ENCODE measurements at regions not wholly inside any gene's neighbourhood (a gene's known extent, or its start where the extent isn't known, plus 50 kb on each side); places are given as distances from the start of the nearest gene placed in this dataset.
A peak's percentile ranks its signal among the peaks of the same experiment; 100 is the strongest.

DNA sequence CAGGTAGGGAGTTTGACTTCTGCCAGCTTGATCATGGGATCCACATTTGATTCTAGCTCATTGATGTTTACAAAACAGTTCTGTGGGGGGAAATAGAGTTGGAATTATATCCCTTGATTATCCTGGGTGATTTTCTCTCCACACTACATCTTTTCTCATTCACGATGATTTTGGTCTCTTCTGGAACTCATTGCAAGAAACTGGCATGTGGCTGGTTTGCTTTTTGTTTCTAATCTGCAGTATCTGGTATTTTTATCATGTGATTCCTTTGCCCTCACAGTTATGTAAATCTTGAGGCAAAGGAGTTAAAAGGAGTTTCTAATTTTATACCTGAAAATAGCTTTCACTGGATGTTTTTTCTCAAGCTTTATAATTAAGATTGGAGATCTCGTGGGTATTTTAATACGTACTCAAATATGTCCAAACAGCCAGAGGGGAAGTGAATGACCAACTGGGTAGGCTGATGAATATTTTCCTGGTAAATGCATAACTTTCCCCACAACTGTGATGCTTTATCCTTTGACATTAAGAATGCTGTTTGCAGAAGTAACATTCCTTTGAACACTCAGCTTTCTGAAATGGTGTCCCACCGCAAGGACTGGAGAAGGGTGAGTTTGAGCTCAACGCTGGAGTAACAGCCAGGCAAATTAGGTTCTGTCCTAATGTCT is 502.9 kb upstream of the ZEB2 start:
- no peak for DNase-seq (ENCODE audit: extremely low read depth, low read depth, low spot score)

DNA sequence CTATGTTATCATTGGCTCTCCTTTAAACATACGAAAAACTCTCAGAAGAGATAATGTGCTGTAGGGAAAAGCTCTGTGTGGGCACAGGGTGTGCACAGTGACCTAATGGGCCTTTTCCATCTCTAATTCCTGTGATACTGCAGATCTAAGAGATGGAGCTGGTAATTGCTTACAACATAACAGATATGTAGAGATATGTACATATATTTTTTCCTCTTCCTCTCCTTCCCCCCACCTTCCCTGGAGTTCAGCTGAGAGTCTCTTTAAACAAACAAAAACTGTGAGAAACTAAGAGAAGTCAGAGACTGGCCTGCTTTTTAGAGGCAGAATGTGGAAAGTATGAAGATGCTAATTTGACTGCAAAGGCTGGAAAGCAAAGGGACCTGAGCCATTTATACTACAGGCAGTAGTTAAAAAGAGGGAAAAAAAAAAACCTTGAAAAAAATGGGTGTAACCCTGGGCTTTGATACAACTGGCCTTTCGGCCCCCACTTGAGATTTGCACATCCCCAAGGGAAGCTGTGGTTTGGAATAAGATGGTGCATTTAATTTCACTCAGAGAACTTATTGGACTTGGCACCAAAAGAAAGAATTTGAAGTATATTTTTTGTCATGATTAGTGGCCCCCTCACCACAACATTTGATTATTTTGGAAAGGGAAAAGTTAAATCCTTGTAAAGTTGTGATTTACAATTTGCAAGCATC is 502.2 kb upstream of the ZEB2 start:
- DNase-seq (ENCODE audit: extremely low read depth, low read depth, low spot score): no peak

DNA sequence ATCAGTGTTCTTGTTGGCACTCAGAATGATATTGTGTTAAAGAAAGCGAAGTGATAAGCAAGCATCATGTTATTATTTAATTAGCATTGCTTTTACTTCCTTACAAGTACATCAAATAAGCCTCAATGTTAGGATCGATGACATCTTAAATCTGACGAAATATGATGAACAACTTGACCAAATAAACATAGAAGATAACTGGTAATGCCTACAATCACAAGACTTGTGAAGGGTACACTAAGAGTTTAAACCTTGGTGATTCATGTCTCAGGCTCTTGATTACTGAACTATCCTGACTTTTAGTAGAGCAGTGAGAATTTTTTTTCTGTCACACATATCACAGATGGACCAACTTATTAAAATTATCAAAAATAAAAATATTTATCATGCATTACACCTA is 500.8 kb upstream of the ZEB2 start:
- DNase-seq (ENCODE audit: extremely low read depth, low read depth, low spot score): no peak

DNA sequence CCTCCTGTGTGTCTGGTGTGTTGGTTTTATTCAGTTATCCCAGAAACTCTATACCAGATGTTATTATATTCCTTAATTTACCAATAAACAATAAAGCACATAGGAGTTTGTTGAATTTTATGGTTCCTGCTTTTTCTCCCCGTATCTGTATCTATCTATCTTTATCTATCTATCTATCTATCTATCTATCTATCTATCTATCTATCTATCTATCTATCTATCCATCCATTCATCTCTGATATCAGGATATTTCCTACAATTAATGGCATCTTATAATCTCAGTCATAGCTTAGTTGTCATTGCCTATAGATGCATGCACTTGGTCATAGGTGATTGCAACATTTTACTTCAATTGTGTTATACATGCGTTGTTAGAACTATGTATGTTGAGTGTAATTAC is 500.2 kb upstream of the ZEB2 start:
- DNase-seq (ENCODE audit: extremely low read depth, low read depth, low spot score): no peak

DNA sequence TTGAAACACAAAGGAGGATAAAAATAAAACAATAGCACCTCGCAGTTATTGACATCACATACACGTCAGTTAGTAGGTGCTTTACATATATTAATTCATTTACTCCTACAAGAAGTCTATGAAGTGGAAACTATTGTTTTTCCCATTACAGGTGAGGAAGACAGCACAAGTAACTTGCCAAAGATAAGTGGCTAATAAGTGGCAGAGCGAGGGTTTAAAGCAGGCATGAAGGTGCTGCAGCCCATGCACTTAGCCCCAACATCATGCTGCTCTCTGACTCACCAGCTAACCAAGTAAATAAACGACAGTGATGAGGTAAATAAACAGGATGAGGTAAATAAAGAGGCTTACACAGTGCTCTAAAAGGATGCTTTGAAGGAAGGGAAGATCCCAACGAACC is 498.6 kb upstream of the ZEB2 start:
- no peak for DNase-seq (ENCODE audit: extremely low read depth, low read depth, low spot score)

DNA sequence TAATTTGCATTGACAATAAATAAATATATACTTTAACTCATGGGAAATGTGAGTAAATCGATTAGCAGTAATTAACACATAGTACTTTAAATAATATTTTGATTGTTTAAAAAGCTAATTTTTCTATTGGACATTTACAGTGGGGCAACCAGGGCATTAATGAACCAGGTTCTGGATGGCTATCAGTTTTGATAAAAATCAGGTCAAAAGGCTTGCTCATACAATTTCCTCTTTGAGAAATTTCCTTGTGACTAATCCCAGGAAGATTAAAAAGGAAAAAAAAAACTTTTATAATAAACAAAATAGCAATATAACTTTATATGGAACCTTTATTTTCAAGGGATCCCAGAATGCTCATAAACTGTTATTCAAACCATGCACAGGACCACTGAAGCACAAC is 497.2 kb upstream of the ZEB2 start:
- no peak for DNase-seq (ENCODE audit: extremely low read depth, low read depth, low spot score)

DNA sequence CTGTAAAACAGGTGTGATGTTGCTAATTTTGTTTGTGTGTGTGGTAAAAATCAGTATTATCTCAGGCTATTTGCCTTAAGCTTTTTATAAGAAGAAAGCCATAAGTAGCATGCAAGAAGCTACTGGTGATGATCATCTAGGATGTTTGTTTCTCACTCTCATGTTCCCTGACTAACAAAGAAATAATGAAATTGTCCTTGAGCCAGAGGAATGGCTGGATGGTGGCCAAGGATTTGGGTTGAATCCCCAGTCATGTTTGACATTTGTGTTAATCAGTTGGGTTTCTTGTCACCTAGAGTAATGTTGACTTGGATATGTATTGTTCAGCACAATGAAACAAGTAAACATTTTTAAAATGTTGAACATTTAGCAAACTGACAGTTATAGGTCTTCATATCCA is 496.8 kb upstream of the ZEB2 start:
- no peak for DNase-seq (ENCODE audit: extremely low read depth, low read depth, low spot score)

DNA sequence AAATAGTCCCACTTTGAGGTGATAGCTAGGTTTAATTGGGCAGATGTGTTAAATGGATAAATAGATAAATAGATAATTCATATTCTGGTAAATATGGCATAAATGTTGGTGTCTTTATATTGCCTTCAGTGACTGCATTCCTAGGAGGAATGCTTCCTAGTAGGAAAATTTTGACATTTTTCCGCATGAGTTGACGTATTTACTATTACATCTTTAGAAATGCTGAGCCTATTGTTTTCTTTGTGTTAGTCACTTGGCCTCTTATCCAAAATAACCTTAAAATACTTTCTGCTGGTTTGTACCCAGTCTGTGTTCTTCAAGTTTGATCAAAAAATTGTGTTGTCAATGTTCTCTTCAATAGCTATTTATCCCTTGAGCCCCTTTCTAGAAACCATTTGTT is 495.6 kb upstream of the ZEB2 start:
- DNase-seq (ENCODE audit: extremely low read depth, low read depth, low spot score): no peak

DNA sequence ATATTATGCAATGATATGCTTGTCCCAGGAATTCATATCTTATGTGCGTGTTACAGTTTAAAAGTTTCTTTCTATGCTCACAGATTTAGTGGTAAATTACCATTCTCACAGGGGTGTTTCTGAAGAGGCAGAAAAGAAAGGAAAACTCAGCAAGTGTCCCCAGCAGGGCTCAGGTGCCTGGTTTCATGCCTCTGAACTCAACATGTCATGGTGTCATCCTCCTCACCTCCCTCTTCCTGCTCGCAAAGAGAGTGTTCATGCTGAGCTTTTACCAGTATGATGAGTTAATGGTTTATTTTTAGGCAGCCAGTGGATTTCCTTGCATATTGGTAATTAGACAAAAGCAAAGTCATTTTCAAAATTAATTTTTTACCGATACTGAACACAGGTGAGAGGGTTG is 492.9 kb upstream of the ZEB2 start:
- DNase-seq (ENCODE audit: extremely low read depth, low read depth, low spot score): no peak

DNA sequence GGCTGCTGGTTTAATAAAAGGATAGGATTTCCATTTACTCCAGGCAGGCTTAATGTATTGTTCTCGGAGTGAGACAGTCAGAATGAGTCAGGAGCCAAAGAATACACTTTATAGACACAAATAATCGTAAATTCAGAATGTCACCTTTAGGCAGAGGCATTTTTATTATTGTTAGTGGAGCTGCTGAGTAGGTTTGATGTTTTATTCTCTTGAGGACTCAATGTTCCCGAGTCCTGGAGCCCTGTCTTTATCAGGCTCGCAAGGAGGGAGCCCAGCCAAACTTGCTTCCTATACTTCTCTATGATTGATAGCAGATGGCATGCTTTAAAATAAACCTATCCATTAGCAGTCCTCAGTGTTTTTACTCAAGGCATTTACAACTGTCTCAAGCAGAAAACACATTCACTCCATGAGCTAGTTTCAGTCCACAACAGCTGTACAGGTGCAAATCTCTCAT is 492.3 kb upstream of the ZEB2 start:
- DNase-seq (ENCODE audit: extremely low read depth, low read depth, low spot score): peak; percentile 48

DNA sequence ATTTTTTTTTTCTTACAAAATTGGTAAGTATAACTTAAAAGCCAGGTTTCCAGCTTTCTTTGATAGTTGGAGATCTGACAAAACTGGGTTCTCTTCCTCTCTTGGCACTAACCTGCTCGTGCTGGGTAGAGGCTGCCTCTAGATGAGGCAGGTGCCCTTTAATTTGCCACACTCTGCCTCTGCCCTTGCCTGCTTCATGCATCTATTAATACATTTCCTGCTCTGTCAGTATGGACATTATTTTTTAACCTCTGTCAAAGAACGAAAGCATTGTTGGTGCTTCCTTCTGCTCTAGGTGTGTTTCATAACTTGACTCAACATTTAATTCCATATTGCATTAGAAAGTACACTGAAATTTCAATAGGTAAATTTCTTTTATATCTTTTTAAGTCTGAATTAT is 490.7 kb upstream of the ZEB2 start:
- no peak for DNase-seq (ENCODE audit: extremely low read depth, low read depth, low spot score)

DNA sequence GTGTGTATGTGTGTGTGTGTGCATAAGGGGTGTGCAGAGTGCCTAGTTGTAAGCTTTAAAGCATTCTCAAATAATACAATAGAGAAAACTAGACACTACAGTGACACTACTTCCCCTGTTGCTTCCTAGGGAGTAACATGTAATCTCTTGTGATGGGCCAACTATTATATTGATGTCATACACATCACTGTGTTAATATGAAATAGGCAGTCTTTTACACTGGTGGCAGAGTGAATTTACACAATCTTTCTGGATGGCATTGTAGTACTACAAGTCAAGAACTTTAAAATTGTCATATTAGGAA is 488.0 kb upstream of the ZEB2 start:
- no peak for DNase-seq (ENCODE audit: extremely low read depth, low read depth, low spot score)

DNA sequence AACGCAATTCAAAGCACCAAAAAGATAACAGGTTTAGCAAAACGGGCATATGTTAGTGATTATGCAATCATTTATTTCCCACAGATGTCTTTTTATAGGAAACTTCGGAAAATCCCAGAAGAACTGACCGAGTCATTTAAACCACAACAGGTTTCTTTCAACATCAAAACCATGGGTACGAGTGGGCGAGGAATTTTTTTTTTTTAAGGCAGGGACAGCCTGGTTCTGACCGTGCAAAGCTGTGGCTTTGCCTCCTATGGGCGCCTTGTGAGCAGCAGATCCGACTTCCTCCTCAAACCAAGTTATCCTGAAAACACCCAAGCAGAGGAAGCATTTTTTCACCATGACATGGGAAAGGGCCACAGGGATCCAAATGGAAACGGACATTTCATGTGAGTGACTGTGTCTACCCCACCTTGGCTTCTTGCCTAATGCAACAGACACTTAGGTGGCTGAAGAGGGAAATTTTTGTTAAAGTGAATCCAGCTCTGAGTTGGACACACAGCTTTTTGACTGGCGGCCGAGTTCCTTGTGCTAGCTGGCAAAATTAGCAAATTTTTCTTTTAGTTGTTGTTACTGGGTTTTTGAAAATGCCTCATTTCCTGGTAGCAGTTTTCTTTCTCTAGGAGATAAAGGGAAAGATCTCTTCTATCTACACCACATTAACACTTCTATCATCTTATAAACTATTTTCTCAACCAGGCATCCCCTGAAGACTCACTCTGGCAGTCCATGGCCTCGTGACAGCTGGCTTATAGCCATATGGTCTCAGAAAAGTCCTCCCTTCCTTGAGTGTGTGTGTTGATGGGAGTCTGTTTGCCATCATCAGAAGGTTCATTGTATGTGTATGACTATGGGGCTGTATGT is 487.4 kb upstream of the ZEB2 start:
- DNase-seq (ENCODE audit: extremely low read depth, low read depth, low spot score): peak; percentile 81

DNA sequence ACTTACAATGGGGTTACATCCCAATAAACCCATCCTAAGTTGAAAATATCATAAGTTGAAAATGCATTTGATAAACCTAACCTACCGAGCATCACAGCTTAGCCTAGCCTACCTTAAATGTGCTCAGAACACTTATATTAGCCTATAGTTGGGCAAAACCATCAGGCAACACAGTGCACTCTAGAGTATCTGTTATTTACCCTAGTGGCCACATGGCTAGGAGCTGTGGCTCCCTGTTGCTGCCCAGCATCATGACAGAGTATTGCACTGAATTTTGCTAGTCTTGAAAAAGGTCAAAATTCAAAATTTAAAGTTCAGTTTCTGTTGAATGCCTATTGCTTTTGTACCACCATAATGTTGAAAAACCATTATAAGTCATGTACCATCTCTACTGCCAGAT is 482.7 kb upstream of the ZEB2 start:
- DNase-seq (ENCODE audit: extremely low read depth, low read depth, low spot score): no peak

DNA sequence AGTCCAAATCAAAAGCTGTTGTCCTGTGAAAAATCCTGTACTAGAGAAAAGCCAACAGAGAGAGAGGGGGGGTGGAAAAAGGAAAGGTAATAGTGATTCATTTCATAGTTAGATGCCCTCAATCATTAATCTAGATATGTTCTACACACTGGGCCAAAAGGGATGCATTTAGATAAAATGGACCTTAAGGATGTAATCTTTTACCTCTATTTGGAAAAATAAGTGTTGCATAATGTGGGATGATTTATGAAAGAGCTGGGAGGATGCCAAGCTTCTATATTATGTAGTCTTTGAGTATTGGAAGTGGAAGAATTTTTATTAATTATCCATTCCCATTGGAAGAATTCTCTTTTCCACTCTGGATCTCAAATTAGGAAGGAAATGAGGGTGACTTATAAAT is 480.5 kb upstream of the ZEB2 start:
- no peak for DNase-seq (ENCODE audit: extremely low read depth, low read depth, low spot score)

DNA sequence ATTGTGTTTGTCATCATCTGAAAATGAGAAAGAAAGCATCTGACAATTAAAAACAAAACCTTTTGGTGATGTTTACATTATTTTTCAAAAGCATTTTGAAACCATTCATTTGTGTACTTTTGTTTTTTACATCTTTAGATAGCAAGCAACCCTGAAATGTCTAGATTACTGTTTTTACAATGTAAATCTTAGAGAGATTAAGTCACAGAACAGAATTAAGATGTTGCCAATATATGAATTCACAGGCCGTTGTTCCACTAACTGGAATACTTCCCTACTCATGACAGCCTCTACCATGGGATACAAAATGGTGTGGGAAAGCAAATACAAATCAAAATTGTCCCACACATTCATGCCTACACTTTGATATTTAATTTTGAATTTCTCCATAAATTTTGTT is 480.0 kb upstream of the ZEB2 start:
- no peak for DNase-seq (ENCODE audit: extremely low read depth, low read depth, low spot score)

DNA sequence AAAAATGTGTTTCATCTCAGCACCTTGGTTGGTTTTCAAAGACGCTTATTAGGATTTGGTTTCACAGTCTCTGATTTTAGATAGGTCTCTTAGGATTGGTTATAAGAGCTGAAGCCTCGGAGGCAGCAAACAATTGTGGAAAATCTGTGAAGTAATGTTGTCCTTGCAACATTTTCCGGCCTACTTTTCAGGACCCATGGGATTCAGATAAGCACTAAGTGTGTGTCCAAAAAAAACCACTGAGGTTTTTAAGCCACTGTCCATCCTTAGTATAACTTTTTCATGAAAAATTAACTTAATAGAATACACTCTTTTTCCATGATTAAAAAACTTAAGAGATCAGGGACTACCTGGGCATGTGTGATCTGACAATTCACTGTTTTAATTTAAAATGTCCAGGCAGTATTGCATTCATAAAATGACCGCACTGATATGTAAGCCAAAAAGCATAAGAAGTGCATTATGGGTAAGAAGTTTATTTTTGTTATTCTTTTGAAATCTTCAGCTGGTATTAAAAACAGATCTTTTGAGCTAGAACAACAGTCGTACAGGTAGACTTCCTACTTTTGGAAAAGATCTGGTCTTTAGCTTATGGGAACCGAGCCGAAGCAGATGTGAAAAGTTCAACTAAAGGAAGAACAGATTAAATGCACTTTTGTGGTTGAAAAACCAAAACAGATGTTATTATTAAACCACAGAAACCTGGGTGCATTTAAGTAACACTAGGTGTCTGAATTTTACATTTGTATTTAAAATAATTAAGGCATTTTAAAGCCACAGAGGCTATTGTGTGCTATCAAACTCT is 479.4 kb upstream of the ZEB2 start:
- no peak for DNase-seq (ENCODE audit: extremely low read depth, low read depth, low spot score)

DNA sequence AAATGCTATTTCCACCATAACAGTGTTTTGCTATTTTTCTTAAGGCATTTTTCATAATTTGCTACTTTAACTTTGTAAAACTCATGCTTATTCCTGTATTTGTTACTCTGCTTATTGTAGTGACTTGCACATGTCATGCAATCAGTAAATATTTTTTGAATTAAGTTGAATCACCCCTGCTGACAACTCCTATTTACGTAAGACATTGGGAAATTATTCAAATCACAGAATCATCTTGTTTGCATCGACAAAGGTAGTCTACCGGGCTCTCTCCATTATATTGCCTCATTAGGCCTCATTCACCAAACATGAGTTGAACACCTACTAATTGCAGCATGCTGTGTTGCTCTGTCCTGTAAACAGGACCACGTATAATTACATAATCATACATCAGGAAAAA is 478.5 kb upstream of the ZEB2 start:
- DNase-seq (ENCODE audit: extremely low read depth, low read depth, low spot score): no peak

DNA sequence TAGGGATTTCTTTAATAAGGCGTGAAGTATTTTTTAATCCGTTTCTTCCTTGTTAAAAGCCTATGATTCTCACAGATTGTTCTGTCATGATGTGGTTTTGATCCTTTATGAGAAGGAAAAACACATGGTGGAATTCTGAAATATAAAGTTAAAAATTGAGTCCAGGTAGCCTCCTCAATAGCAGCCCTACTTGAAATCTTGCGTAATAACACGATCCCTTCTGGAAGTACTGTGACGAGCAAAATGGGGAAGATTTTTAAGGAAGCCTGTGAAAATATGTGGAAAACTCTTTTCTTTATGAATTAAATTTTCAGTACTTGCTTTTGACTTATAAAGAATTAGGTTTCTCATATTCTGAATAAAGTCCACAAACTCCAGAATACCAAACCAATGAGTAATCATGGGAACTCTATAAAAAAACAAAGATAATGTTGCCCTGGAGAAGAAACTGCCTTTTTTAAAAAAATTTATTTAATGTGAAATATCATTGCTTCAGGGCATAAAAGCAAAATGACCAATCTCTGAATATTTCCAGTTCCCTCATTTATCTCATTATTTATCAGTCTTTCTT is 476.4 kb upstream of the ZEB2 start:
- no peak for DNase-seq (ENCODE audit: extremely low read depth, low read depth, low spot score)

DNA sequence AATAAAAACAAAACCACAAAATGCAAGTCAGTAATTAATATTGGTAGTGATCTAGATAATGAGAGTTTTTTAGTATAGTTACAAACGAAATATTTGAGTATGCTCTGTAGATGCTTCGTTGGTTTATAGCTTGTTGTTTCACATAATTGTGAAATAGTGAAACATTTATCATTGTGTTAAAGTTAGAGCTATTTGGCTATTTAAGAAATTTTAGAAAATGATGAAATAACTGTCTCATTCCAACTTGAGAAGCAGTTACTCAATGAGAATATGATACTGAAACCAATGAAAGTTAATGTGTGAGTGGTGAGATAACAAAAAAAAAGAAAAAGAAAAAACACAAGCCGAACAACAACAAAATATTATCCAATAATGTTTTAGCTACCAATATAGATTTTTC is 475.6 kb upstream of the ZEB2 start:
- no peak for DNase-seq (ENCODE audit: extremely low read depth, low read depth, low spot score)

DNA sequence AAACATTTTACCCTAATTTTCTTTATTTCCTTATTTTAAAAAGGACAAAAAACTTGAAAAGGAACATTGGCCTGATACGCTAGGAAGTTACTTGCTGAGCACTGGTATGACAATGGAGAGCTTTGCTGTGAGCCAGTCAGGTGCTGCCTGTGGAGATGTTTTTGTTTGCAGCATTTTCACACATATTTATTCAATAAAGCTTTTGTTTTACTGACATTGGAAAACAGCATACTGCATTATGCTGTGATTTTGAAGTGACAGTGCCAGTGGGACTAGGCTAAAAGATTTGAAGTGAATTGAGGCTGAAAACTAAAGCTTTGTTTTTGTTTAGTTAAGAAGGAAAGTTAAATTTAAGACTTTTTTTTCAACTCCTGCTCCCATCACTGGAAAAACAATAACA is 470.7 kb upstream of the ZEB2 start:
- DNase-seq (ENCODE audit: extremely low read depth, low read depth, low spot score): no peak

Data from glomerular endothelial cell (primary cell).